ENCODE measurements at regions not wholly inside any gene's neighbourhood (a gene's known extent, or its start where the extent isn't known, plus 50 kb on each side); places are given as distances from the start of the nearest gene placed in this dataset.

- H3K4me1 ChIP-seq (replicated peaks) = no peaks in the 10 kb centered on the region
- DNase-seq (ENCODE audit: low spot score) = no peak
- no peak overlapping the region for H3K4me3 ChIP-seq
- intact Hi-C loops (cut with DNase I) = no loop called here
- H3K9me3 ChIP-seq = no peaks in the 10 kb centered on the region
- TF ChIP-seq POLR2A (IDR thresholded peaks at IDR 0.05) (no peak), CTCF (IDR thresholded peaks at IDR 0.05) (no peak), POLR2AphosphoS5 (IDR thresholded peaks at IDR 0.05) (no peak)
- H3K36me3 ChIP-seq = no peaks in the 10 kb centered on the region
- H3K27ac ChIP-seq = no peak overlapping the region
- WGBS = 91% methylated on average over 4 of the region's 4 CpGs
- no peaks in the 10 kb centered on the region for H3K27me3 ChIP-seq (replicated peaks; ENCODE audit: insufficient read depth)
Measured at GRCh38 chr9:23559522-23559921, 266.5 kb downstream of the ELAVL2 start.

- Histone ChIP-seq H3K36me3 (no peaks in the 10 kb centered on the region), H3K27me3 (replicated peaks; ENCODE audit: insufficient read depth) (no peaks in the 10 kb centered on the region), H3K4me1 (replicated peaks) (no peaks in the 10 kb centered on the region), H3K4me3 (no peak overlapping the region), H3K9me3 (no peaks in the 10 kb centered on the region), H3K27ac (no peak overlapping the region)
- TF ChIP-seq CTCF (IDR thresholded peaks at IDR 0.05) = no peak
- no peak for TF ChIP-seq POLR2AphosphoS5 (IDR thresholded peaks at IDR 0.05)
- no peak for TF ChIP-seq POLR2A (IDR thresholded peaks at IDR 0.05)
- 62% methylated on average over 3 of the region's 3 CpGs for WGBS
- intact Hi-C loops (cut with DNase I) = no loop called here
- DNase-seq (ENCODE audit: low spot score) = no peak
Measured at GRCh38 chr9:23563517-23563916, 262.5 kb downstream of the ELAVL2 start.

GRCh38 chr9:23567516-23568165, 258.4 kb downstream of the ELAVL2 start:
- no peak for TF ChIP-seq POLR2A (IDR thresholded peaks at IDR 0.05)
- no peak for DNase-seq (ENCODE audit: low spot score)
- no peaks in the 10 kb centered on the region for H3K4me1 ChIP-seq (replicated peaks)
- no peaks in the 10 kb centered on the region for H3K9me3 ChIP-seq
- no peak overlapping the region for H3K4me3 ChIP-seq
- H3K27me3 ChIP-seq (replicated peaks; ENCODE audit: insufficient read depth) = no peaks in the 10 kb centered on the region
- 65% methylated on average over 5 of the region's 5 CpGs for WGBS
- intact Hi-C loops (cut with DNase I) = no loop called here
- no peak overlapping the region for H3K27ac ChIP-seq
- no peaks in the 10 kb centered on the region for H3K36me3 ChIP-seq

GRCh38 chr9:23571414-23572104, 254.5 kb downstream of the ELAVL2 start:
- intact Hi-C loops (cut with DNase I) = no loop called here
- Histone ChIP-seq H3K36me3 (no peaks in the 10 kb centered on the region), H3K4me3 (no peak overlapping the region), H3K4me1 (replicated peaks) (no peaks in the 10 kb centered on the region), H3K9me3 (no peaks in the 10 kb centered on the region), H3K27me3 (replicated peaks; ENCODE audit: insufficient read depth) (no peaks in the 10 kb centered on the region), H3K27ac (no peak overlapping the region)
- TF ChIP-seq POLR2A (IDR thresholded peaks at IDR 0.05) (no peak), POLR2AphosphoS5 (IDR thresholded peaks at IDR 0.05) (no peak), CTCF (IDR thresholded peaks at IDR 0.05) (no peak)
- no peak for DNase-seq (ENCODE audit: low spot score)
- 87% methylated on average over 2 of the region's 2 CpGs for WGBS

GRCh38 chr9:23573800-23574199, 252.2 kb downstream of the ELAVL2 start:
- TF ChIP-seq POLR2AphosphoS5 (IDR thresholded peaks at IDR 0.05) (no peak), CTCF (IDR thresholded peaks at IDR 0.05) (no peak), POLR2A (IDR thresholded peaks at IDR 0.05) (no peak)
- H3K4me3 ChIP-seq = no peak overlapping the region
- intact Hi-C loops (cut with DNase I) = no loop called here
- peaks cover 4% of the 10 kb centered on the region for H3K4me1 ChIP-seq (replicated peaks)
- no peaks in the 10 kb centered on the region for H3K27me3 ChIP-seq (replicated peaks; ENCODE audit: insufficient read depth)
- no peaks in the 10 kb centered on the region for H3K36me3 ChIP-seq
- H3K27ac ChIP-seq = no peak overlapping the region
- no peaks in the 10 kb centered on the region for H3K9me3 ChIP-seq
- no peak for DNase-seq (ENCODE audit: low spot score)

All from prostate gland (tissue), 2 donors.